Mesothelial cell of epicardium (in vitro differentiated cells): ENCODE measurements at regions not wholly inside any gene's neighbourhood (a gene's known extent, or its start where the extent isn't known, plus 50 kb on each side); places are given as distances from the start of the nearest gene placed in this dataset.

Experiments used
- DNase-seq, 2 experiments: peaks; one replicate each; pipeline ENCODE4 v3.0.0; 2021; ENCODE audit warnings: low spot score in 2 of 2; ENCODE audit not compliant: unreplicated experiment in 2 of 2
- H3K27ac Mint-ChIP-seq: 2 replicates; pipeline ENCODE4 v1.8.0; 2021; ENCODE audit warnings: mixed read lengths
- H3K27me3 Mint-ChIP-seq: 2 replicates; pipeline ENCODE4 v1.8.0; 2021; ENCODE audit warnings: low read depth, mixed read lengths
- H3K36me3 Mint-ChIP-seq: 2 replicates; pipeline ENCODE4 v1.8.0; 2021; ENCODE audit warnings: mixed read lengths
- H3K4me1 Mint-ChIP-seq: 2 replicates; pipeline ENCODE4 v1.8.0; 2021; ENCODE audit warnings: mixed read lengths
- H3K4me3 Mint-ChIP-seq: 2 replicates; pipeline ENCODE4 v1.8.0; 2021; ENCODE audit warnings: mild to moderate bottlenecking, moderate library complexity, mixed read lengths
- H3K9me3 Mint-ChIP-seq: 2 replicates; pipeline ENCODE4 v1.8.0; 2021; ENCODE audit warnings: mixed read lengths
- TF ChIP-seq, protein P1 (sequence below): fragments of 200-600 bp; sonication (generic); IDR thresholded peaks from one replicate; pipeline ENCODE4 v1.5.0; 2021; ENCODE audit warnings: antibody characterized with exemption; ENCODE audit not compliant: unreplicated experiment

DNA sequence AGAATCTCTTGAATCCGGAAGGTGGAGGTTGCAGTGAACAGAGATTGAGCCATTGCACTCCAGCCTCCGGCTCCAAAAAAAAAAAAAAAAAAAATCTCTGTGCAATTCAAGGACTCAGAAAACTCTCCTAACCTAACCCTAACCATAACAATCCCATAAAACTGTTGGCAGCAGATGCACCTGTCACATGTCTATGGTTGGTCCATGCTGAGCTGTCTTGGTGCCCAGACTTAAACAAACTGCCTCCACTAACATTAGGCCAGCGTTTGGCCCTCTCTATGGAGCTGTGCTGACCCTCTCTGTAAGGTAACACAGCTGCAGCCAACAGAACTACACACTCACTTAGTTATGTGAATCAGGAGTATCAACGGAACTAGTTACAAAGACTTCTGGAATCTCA is 132.5 kb upstream of the PTER start:
- no peaks in the 10 kb centered on the region for H3K36me3 Mint-ChIP-seq
- TF ChIP-seq, protein P1, sequence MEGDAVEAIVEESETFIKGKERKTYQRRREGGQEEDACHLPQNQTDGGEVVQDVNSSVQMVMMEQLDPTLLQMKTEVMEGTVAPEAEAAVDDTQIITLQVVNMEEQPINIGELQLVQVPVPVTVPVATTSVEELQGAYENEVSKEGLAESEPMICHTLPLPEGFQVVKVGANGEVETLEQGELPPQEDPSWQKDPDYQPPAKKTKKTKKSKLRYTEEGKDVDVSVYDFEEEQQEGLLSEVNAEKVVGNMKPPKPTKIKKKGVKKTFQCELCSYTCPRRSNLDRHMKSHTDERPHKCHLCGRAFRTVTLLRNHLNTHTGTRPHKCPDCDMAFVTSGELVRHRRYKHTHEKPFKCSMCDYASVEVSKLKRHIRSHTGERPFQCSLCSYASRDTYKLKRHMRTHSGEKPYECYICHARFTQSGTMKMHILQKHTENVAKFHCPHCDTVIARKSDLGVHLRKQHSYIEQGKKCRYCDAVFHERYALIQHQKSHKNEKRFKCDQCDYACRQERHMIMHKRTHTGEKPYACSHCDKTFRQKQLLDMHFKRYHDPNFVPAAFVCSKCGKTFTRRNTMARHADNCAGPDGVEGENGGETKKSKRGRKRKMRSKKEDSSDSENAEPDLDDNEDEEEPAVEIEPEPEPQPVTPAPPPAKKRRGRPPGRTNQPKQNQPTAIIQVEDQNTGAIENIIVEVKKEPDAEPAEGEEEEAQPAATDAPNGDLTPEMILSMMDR, result no peak
- no peak overlapping the region for H3K27ac Mint-ChIP-seq
- peaks cover 7% of the 10 kb centered on the region for H3K4me1 Mint-ChIP-seq
- H3K27me3 Mint-ChIP-seq, result no peaks in the 10 kb centered on the region
- H3K4me3 Mint-ChIP-seq, result no peak overlapping the region
- no peak for DNase-seq
- peaks cover 6% of the 10 kb centered on the region for H3K9me3 Mint-ChIP-seq

DNA sequence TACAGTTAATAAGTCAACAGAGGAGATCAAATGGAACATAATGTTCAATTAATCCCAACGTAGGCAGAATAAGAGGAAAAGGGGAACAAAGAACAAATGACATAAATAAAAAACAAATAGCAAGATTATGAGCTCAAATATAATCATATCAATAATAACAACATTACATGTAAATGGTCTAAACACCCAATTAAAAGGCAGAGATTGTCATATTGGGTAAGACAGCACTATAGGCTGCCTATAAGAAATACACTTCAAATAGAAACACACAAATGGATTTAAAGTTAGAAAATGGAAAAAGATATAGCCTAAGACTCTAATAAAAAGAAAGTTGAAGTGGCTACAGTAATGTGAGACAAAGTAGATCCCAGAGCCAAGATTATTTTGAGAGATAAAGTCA is 126.4 kb upstream of the PTER start:
- DNase-seq, result no peak
- TF ChIP-seq, protein P1, result no peak
- Mint-ChIP-seq H3K4me3 (no peak overlapping the region), H3K36me3 (no peaks in the 10 kb centered on the region), H3K9me3 (peaks cover 30% of the 10 kb centered on the region), H3K4me1 (peaks cover 5% of the 10 kb centered on the region), H3K27ac (no peak overlapping the region), H3K27me3 (no peaks in the 10 kb centered on the region)

DNA sequence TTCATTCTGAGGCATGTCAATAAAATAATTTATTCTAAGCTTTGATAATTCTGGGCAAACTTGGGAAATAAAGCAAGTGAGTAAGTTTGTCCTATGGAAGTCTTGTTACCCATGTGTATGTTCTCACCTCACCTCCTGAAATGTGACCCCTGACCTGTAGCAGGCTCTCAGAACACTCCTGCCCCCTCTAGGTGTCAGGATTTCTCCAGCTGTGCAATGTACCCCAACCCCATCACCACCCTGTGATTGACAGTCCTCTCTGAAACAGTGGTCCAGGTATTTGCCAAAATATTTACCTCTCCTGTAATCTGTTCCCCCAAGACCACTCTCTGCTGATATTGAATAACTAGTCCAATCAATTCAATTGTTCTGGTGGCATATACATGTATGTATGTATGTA is 122.6 kb upstream of the PTER start:
- TF ChIP-seq, protein P1, result no peak
- H3K27ac Mint-ChIP-seq, result no peak overlapping the region
- H3K36me3 Mint-ChIP-seq, result no peaks in the 10 kb centered on the region
- H3K9me3 Mint-ChIP-seq, result peaks cover 23% of the 10 kb centered on the region
- H3K27me3 Mint-ChIP-seq, result no peaks in the 10 kb centered on the region
- DNase-seq, result no peak
- no peaks in the 10 kb centered on the region for H3K4me1 Mint-ChIP-seq
- H3K4me3 Mint-ChIP-seq, result no peak overlapping the region

DNA sequence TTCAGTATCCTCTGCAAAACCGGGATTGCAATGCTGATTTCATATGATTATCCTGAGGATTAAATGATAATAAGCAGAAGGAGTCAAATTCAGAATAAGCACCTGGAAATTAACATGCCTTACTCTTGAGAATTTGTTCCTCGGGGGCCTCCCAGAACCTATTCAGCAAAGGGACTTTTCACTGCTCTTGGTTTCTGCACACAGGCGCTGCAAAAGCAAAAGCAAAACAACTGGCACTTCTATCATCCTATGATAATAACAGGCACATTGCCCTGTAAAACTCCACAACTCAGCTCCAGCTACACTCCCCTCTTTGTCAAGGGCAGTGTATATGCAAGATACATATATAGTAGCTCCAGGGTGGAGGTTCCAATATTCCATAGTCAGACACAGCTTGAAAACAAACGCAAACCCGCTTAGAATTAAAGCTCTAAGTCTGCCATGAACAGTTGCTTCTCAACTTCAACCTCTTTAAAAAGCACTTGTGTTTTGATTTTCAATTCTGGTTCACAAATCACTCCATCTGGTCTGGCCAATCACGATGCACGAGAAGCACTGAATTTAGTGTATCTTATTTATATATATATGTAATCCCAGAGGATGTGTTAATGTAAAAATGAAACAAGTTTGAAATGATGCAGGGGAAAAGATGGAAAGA is 119.9 kb upstream of the PTER start:
- Mint-ChIP-seq H3K4me1 (no peaks in the 10 kb centered on the region), H3K27me3 (no peaks in the 10 kb centered on the region), H3K27ac (no peak overlapping the region), H3K36me3 (no peaks in the 10 kb centered on the region), H3K9me3 (no peaks in the 10 kb centered on the region), H3K4me3 (no peak overlapping the region)
- TF ChIP-seq, protein P1, result no peak
- DNase-seq, result no peak

DNA sequence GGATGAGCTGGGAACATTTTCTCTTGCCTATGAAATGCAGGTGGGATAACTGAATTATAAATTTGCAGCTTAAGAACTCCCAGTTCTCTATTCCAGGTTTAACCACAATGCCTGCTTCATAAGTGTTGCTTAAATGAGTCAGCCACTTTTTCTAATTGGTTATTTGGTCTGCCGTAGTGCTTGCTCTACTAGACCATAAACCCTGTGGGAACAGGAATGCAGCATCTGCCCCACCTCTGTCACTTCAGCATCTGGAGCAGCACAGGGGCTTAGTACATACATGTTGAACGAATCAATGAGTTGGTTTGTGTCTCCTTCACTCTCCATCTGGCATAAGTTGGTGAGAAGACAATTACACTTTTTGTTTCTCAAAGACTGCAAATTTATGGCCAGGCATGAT is 95.2 kb upstream of the PTER start:
- H3K36me3 Mint-ChIP-seq, result no peaks in the 10 kb centered on the region
- H3K4me1 Mint-ChIP-seq, result no peaks in the 10 kb centered on the region
- H3K4me3 Mint-ChIP-seq, result no peak overlapping the region

More for the DNA sequence above, 95.2 kb upstream of the PTER start:
- Mint-ChIP-seq H3K9me3 (peaks cover 2% of the 10 kb centered on the region), H3K27me3 (no peaks in the 10 kb centered on the region), H3K27ac (no peak overlapping the region)
- TF ChIP-seq, protein P1, result no peak
- no peak for DNase-seq
